GM18508 (cell line): ENCODE measurements at regions not wholly inside any gene's neighbourhood (a gene's known extent, or its start where the extent isn't known, plus 50 kb on each side); places are given as distances from the start of the nearest gene placed in this dataset.

Source experiments
- ATAC-seq: cut with Tn5 transposase; IDR thresholded peaks from one replicate; pipeline ENCODE4 v1.9.1; 2021; ENCODE audit warnings: moderate number of reproducible peaks; ENCODE audit not compliant: insufficient read depth, unreplicated experiment

GRCh38 chr10:44832595-44833390, 78.3 kb upstream of the TMEM72 start:
- ATAC-seq: no peak

GRCh38 chr10:44834131-44834530, 77.0 kb upstream of the TMEM72 start:
- no peak for ATAC-seq

GRCh38 chr10:44835300-44835699, 75.8 kb upstream of the TMEM72 start:
- ATAC-seq: no peak

GRCh38 chr10:44843484-44843883, 67.7 kb upstream of the TMEM72 start:
- no peak for ATAC-seq

- ATAC-seq: no peak
These were observed 65.6 kb upstream of the TMEM72 start for GRCh38 chr10:44845361-44846175.

GRCh38 chr10:44847110-44847509, 64.0 kb upstream of the TMEM72 start:
- ATAC-seq: no peak

- ATAC-seq: no peak
These were observed 62.9 kb upstream of the TMEM72 start for GRCh38 chr10:44848211-44848610.

GRCh38 chr10:44849936-44850335, 61.2 kb upstream of the TMEM72 start:
- ATAC-seq: no peak

- no peak for ATAC-seq
These were observed 60.7 kb upstream of the TMEM72 start for GRCh38 chr10:44850356-44850934.

- no peak for ATAC-seq
These were observed 59.7 kb upstream of the TMEM72 start for GRCh38 chr10:44851413-44851812.

GRCh38 chr10:44851881-44852280, 59.3 kb upstream of the TMEM72 start:
- no peak for ATAC-seq

- no peak for ATAC-seq
These were observed 57.9 kb upstream of the TMEM72 start for GRCh38 chr10:44853148-44853734.

GRCh38 chr10:44853796-44854195, 57.3 kb upstream of the TMEM72 start:
- no peak for ATAC-seq

- ATAC-seq: no peak
These were observed 56.3 kb upstream of the TMEM72 start for GRCh38 chr10:44854693-44855350.

GRCh38 chr10:44856696-44857095, 54.4 kb upstream of the TMEM72 start:
- no peak for ATAC-seq

- ATAC-seq: peak; percentile 67
These were observed 53.6 kb upstream of the TMEM72 start for GRCh38 chr10:44857363-44858016.

GRCh38 chr10:44858017-44858371, 53.1 kb upstream of the TMEM72 start:
- ATAC-seq: no peak

- no peak for ATAC-seq
These were observed 52.1 kb upstream of the TMEM72 start for GRCh38 chr10:44858988-44859387.

- ATAC-seq: no peak
These were observed 51.4 kb upstream of the TMEM72 start for GRCh38 chr10:44859546-44860285.
